Psoas muscle (tissue), 7 donors: ENCODE measurements at regions not wholly inside any gene's neighbourhood (a gene's known extent, or its start where the extent isn't known, plus 50 kb on each side); places are given as distances from the start of the nearest gene placed in this dataset.

ENCODE experiments used
- ATAC-seq, 4 donors: fragments of 200-7000 bp; cut with Tn5 transposase; one replicate each; pipeline ENCODE4 v1.9.1; 2020; ENCODE audit warnings: moderate library complexity in 3 of 4, mild to moderate bottlenecking in 2 of 4
- DNase-seq, 2 donors: peaks; one replicate each; pipeline ENCODE4 v3.0.0-alpha.2; 2020
- H3K27ac ChIP-seq: fragments of 200-600 bp; one replicate; pipeline ENCODE4 v1.8.0; 2022
- H3K27me3 ChIP-seq, 3 donors: fragments of 200-600 bp in 1 of 3; one replicate each; pipeline versions ENCODE4 v1.6.1 to v1.8.0; 2013 to 2022; ENCODE audit warnings: low read length in 2 of 3, mild to moderate bottlenecking in 2 of 3, moderate library complexity in 1 of 3; ENCODE audit not compliant: insufficient read depth in 3 of 3
- H3K36me3 ChIP-seq, 2 donors: fragments of 200-600 bp in 1 of 2; one replicate each; pipeline versions ENCODE4 v1.6.1 to v1.8.0; 2013 to 2022; ENCODE audit warnings: low read depth in 1 of 2, mild to moderate bottlenecking in 1 of 2, moderate library complexity in 1 of 2; ENCODE audit not compliant: insufficient read depth in 1 of 2
- H3K4me1 ChIP-seq: fragments of 200-600 bp; one replicate; pipeline ENCODE4 v1.8.0; 2022
- H3K4me3 ChIP-seq: fragments of 200-600 bp; one replicate; pipeline ENCODE4 v1.8.0; 2022; ENCODE audit warnings: mild to moderate bottlenecking
- H3K9me3 ChIP-seq: fragments of 200-600 bp; one replicate; pipeline ENCODE4 v1.8.0; 2022
- WGBS, 3 donors: extraction: QIAGEN DNeasy Blood & Tissue Kit; methylation state at CpG; one replicate each; pipeline versions ENCODE4 v1.1.6 to v1.1.7; 2013; 5-methylcytosine and 5-hydroxymethylcytosine counted together
- intact Hi-C, 2 donors: fragments of 100-400 bp; cut with DNase I; formaldehyde crosslinking; loops; one replicate each; pipeline versions ENCODE4 v1.11.0 to v1.14.2; 2022
- TF ChIP-seq, protein P1 (sequence below): fragments of 200-600 bp; IDR thresholded peaks from one replicate; pipeline ENCODE4 v1.8.0; 2022; ENCODE audit warnings: antibody characterized with exemption
- donor health status: healthy with polysubstance abuse.
- donor health status: DM: no; HTN: no; CAD: no; lungs with moderate emphysema.
- donor health status: Bipolar disorder and iron deficiency.
- donor health status: healthy.
- donor health status: DM: yes; HTN: yes; CAD: no.
- donor health status: DM: no; HTN: no; CAD: no.
- donor health status: DM: yes; HTN: yes; CAD: no.

- H3K36me3 ChIP-seq, result no peaks in the 10 kb centered on the region
- H3K27me3 ChIP-seq, result no peaks in the 10 kb centered on the region
- intact Hi-C loops, result no loop called here
- no peak overlapping the region for H3K4me3 ChIP-seq
- H3K27ac ChIP-seq, result no peak overlapping the region
- H3K4me1 ChIP-seq, result no peaks in the 10 kb centered on the region
- ATAC-seq (no peak), DNase-seq (no peak)
- TF ChIP-seq, protein P1, sequence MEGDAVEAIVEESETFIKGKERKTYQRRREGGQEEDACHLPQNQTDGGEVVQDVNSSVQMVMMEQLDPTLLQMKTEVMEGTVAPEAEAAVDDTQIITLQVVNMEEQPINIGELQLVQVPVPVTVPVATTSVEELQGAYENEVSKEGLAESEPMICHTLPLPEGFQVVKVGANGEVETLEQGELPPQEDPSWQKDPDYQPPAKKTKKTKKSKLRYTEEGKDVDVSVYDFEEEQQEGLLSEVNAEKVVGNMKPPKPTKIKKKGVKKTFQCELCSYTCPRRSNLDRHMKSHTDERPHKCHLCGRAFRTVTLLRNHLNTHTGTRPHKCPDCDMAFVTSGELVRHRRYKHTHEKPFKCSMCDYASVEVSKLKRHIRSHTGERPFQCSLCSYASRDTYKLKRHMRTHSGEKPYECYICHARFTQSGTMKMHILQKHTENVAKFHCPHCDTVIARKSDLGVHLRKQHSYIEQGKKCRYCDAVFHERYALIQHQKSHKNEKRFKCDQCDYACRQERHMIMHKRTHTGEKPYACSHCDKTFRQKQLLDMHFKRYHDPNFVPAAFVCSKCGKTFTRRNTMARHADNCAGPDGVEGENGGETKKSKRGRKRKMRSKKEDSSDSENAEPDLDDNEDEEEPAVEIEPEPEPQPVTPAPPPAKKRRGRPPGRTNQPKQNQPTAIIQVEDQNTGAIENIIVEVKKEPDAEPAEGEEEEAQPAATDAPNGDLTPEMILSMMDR, result no peak
- peaks cover 9% of the 10 kb centered on the region for H3K9me3 ChIP-seq
Measured at GRCh38 chr2:18671363-18671762, 82.0 kb upstream of the NT5C1B start.

GRCh38 chr2:18668221-18668620 is 78.9 kb upstream of the NT5C1B start:
- ATAC-seq (no peak), DNase-seq (no peak)
- TF ChIP-seq, protein P1, result no peak
- no peaks in the 10 kb centered on the region for H3K27me3 ChIP-seq
- intact Hi-C loops, result no loop called here
- WGBS, 3 donors, result 83% methylated on average over 2 of the region's 2 CpGs
- H3K4me3 ChIP-seq, result no peak overlapping the region
- no peaks in the 10 kb centered on the region for H3K36me3 ChIP-seq
- no peaks in the 10 kb centered on the region for H3K9me3 ChIP-seq
- H3K27ac ChIP-seq, result no peak overlapping the region
- no peaks in the 10 kb centered on the region for H3K4me1 ChIP-seq

DNA sequence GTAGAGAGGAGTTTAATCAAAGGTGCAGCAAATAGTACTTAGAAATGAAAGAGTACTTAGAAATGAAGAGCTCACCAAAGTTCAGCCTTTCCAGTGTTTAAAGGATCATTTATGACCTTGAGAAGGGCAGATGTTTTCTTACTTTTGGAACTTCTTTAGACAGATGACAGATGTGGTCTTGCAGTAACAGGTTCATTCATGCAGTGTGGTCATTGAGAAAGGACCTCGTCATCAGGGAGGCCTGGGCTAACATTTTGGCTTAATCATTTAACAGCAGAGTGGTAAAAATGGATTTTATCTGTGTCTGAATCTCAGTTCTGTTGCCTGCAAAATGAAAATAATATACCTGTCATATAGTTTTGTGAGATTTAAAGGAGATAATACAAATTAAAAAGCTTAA is 75.1 kb upstream of the NT5C1B start:
- ATAC-seq (no peak), DNase-seq (no peak)
- TF ChIP-seq, protein P1, result no peak
- no peak overlapping the region for H3K4me3 ChIP-seq
- 59 to 77% (median 63%) methylated on average over 1 of the region's 1 CpG for WGBS, 3 donors
- intact Hi-C loops, result no loop called here
- no peak overlapping the region for H3K27ac ChIP-seq
- no peaks in the 10 kb centered on the region for H3K9me3 ChIP-seq
- H3K27me3 ChIP-seq, result no peaks in the 10 kb centered on the region
- H3K4me1 ChIP-seq, result no peaks in the 10 kb centered on the region
- no peaks in the 10 kb centered on the region for H3K36me3 ChIP-seq

- intact Hi-C loops, result no loop called here
- H3K27me3 ChIP-seq, result no peaks in the 10 kb centered on the region
- no peak for DNase-seq
- no peak for ATAC-seq
- TF ChIP-seq, protein P1, result no peak
- no peaks in the 10 kb centered on the region for H3K36me3 ChIP-seq
- no peaks in the 10 kb centered on the region for H3K4me1 ChIP-seq
- no peak overlapping the region for H3K4me3 ChIP-seq
- no peaks in the 10 kb centered on the region for H3K9me3 ChIP-seq
- H3K27ac ChIP-seq, result no peak overlapping the region
- 58 to 65% (median 62%) methylated on average over 3 of the region's 3 CpGs for WGBS, 3 donors
Measured at GRCh38 chr2:18663861-18664260, 74.5 kb upstream of the NT5C1B start.

DNA sequence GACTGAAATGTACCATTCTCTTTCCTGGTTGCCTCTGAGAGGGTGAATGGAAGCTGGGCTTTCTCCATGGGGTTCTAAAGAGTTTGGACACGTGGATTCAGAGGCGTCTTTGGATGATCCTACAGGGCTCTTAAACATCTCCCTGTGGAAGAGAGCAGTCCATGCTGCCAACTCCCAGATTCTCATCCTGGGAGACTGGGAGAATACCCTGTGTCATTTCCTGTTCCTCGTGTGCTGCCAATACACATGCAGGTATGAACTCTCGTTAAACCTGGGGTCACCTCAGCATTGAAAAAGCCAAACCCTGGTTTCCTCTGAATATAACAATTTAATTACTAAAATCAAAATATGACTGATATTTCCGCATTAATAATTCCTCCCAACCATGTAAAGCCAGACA is 73.3 kb upstream of the NT5C1B start:
- Histone ChIP-seq H3K4me3 (no peak overlapping the region), H3K4me1 (no peaks in the 10 kb centered on the region), H3K9me3 (no peaks in the 10 kb centered on the region), H3K27ac (no peak overlapping the region), H3K36me3 (no peaks in the 10 kb centered on the region), H3K27me3 (no peaks in the 10 kb centered on the region)
- TF ChIP-seq, protein P1, result no peak
- ATAC-seq (no peak), DNase-seq (no peak)
- WGBS, 3 donors, result 71 to 77% (median 76%) methylated on average over 5 of the region's 5 CpGs
- intact Hi-C loops, result no loop called here
